Gastrocnemius medialis (tissue), 4 donors: ENCODE measurements at regions not wholly inside any gene's neighbourhood (a gene's known extent, or its start where the extent isn't known, plus 50 kb on each side); places are given as distances from the start of the nearest gene placed in this dataset.

Experiments used
- CTCF ChIP-seq, 5 experiments: fragments of 450-650 bp in 3 of 5; fragments of 200-600 bp in 2 of 5; sonication (generic) in 2 of 5; IDR thresholded peaks in 4 of 5; conservative IDR thresholded peaks in 1 of 5; 1 replicate in 4 of 5; 2 replicates in 1 of 5; pipeline ENCODE4 v1.5.1; 2016 to 2019; ENCODE audit warnings: antibody characterized with exemption in 5 of 5, mild to moderate bottlenecking in 3 of 5, moderate library complexity in 3 of 5
- POLR2A ChIP-seq, 2 donors: fragments of 450-650 bp; IDR thresholded peaks; one replicate each; pipeline ENCODE4 v1.6.1; 2017; ENCODE audit warnings: antibody characterized with exemption in 2 of 2, mild to moderate bottlenecking in 2 of 2, moderate library complexity in 2 of 2

GRCh38 chr5:29547236-29547865 is 1646.1 kb upstream of the CDH6 start:
- no peak for TF ChIP-seq CTCF (IDR thresholded peaks at IDR 0.05 in 4 of 5, conservative IDR thresholded peaks at IDR 0.05 in 1 of 5)
- TF ChIP-seq POLR2A (IDR thresholded peaks at IDR 0.05) = no peak
